ENCODE measurements at regions not wholly inside any gene's neighbourhood (a gene's known extent, or its start where the extent isn't known, plus 50 kb on each side); places are given as distances from the start of the nearest gene placed in this dataset.

GRCh38 chr3:22585911-22586310, 617.2 kb upstream of the UBE2E2 start:
- DNase-seq (ENCODE audit: insufficient read length, low spot score, missing footprints): no peak
- no peaks in the 10 kb centered on the region for H4K20me1 ChIP-seq (ENCODE audit: insufficient read depth, low read length)
- no peaks in the 10 kb centered on the region for H3K9me3 ChIP-seq (ENCODE audit: low read depth, low read length)
- no peak for TF ChIP-seq CTCF (IDR thresholded peaks at IDR 0.05; ENCODE audit: extremely low read depth, low read depth, low read length)
- no peak overlapping the region for H3K4me2 ChIP-seq (ENCODE audit: insufficient read depth, low read length)
- H2AFZ ChIP-seq (ENCODE audit: low read length): no peak overlapping the region
- no peaks in the 10 kb centered on the region for H3K27me3 ChIP-seq (ENCODE audit: insufficient read depth, low read length)
- no peaks in the 10 kb centered on the region for H3K36me3 ChIP-seq (ENCODE audit: insufficient read depth, low read length)
- H3K4me3 ChIP-seq (ENCODE audit: insufficient read depth, low read length): no peak overlapping the region
- no peaks in the 10 kb centered on the region for H3K4me1 ChIP-seq (ENCODE audit: insufficient read depth, low read length)
- H3K79me2 ChIP-seq (ENCODE audit: insufficient read depth, low read length): no peaks in the 10 kb centered on the region
- H3K27ac ChIP-seq (ENCODE audit: low read depth, low read length): no peak overlapping the region

DNA sequence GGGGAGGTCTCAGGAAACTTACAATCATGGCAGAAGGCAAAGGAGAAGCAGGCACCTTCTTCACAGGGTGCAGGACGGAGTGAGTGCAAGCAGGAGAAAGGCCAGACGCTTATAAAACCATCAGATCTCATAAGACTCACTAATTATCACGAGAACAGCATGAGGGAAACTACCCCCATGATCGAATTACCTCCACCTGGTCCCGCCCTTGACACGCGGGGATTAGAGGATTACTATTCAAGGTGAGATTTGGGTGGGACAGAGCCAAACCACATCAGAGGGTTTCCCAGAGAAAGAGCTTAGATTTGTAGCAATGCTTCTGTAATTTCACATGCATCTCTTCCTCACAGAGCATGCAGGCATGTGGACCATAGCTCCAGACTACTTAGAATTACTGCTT, 615.7 kb upstream of the UBE2E2 start:
- H3K4me2 ChIP-seq (ENCODE audit: insufficient read depth, low read length): no peak overlapping the region
- no peak overlapping the region for H2AFZ ChIP-seq (ENCODE audit: low read length)
- H3K9me3 ChIP-seq (ENCODE audit: low read depth, low read length): no peaks in the 10 kb centered on the region
- TF ChIP-seq CTCF (IDR thresholded peaks at IDR 0.05; ENCODE audit: extremely low read depth, low read depth, low read length): no peak
- no peaks in the 10 kb centered on the region for H4K20me1 ChIP-seq (ENCODE audit: insufficient read depth, low read length)
- DNase-seq (ENCODE audit: insufficient read length, low spot score, missing footprints): no peak
- H3K4me3 ChIP-seq (ENCODE audit: insufficient read depth, low read length): no peak overlapping the region
- no peaks in the 10 kb centered on the region for H3K36me3 ChIP-seq (ENCODE audit: insufficient read depth, low read length)
- H3K4me1 ChIP-seq (ENCODE audit: insufficient read depth, low read length): no peaks in the 10 kb centered on the region
- no peaks in the 10 kb centered on the region for H3K27me3 ChIP-seq (ENCODE audit: insufficient read depth, low read length)
- no peak overlapping the region for H3K27ac ChIP-seq (ENCODE audit: low read depth, low read length)
- no peaks in the 10 kb centered on the region for H3K79me2 ChIP-seq (ENCODE audit: insufficient read depth, low read length)

DNA sequence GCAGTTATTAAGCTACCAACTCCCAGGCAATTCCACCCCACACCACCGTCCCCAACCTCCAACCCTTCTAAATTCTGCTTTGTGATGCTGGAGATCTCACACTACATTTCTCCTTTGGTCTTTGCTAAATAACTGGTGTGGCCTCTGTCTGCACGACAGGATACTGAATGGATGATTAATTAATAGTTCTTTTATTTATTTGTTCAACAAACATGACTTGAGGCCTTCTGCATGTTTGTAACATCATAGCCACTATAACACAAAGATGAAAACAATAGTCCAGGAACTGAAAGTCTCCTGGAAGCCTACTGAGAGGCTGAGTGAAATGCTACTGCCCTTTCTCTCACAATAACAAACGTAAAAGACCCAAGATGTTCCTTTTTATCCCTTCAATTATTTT, 609.5 kb upstream of the UBE2E2 start:
- Histone ChIP-seq H3K27ac (ENCODE audit: low read depth, low read length) (no peak overlapping the region), H3K79me2 (ENCODE audit: insufficient read depth, low read length) (no peaks in the 10 kb centered on the region), H3K36me3 (ENCODE audit: insufficient read depth, low read length) (no peaks in the 10 kb centered on the region), H3K27me3 (ENCODE audit: insufficient read depth, low read length) (no peaks in the 10 kb centered on the region), H3K4me2 (ENCODE audit: insufficient read depth, low read length) (no peak overlapping the region), H3K4me3 (ENCODE audit: insufficient read depth, low read length) (no peak overlapping the region), H4K20me1 (ENCODE audit: insufficient read depth, low read length) (no peaks in the 10 kb centered on the region), H3K9me3 (ENCODE audit: low read depth, low read length) (peaks cover 3% of the 10 kb centered on the region), H2AFZ (ENCODE audit: low read length) (no peak overlapping the region), H3K4me1 (ENCODE audit: insufficient read depth, low read length) (no peaks in the 10 kb centered on the region)
- no peak for TF ChIP-seq CTCF (IDR thresholded peaks at IDR 0.05; ENCODE audit: extremely low read depth, low read depth, low read length)
- DNase-seq (ENCODE audit: insufficient read length, low spot score, missing footprints): no peak

DNA sequence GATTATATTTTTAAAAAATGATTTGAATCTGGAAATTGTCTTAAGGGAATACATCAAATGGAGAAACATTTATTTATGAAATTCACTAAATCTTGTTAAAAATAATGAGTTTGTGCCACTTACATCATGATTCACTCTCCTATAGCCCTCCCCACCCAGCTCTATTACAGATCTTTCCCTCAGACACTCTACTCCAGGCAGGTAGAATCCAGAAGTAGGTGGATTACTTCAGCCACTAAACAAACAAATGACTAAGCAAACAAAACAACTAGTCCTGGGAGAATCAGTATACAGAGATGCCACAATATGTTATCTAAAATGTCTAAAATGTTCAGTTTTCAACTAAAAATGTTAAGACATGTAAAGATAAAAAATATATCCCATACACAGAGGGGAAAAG, 608.1 kb upstream of the UBE2E2 start:
- Histone ChIP-seq H3K27ac (ENCODE audit: low read depth, low read length) (no peak overlapping the region), H3K36me3 (ENCODE audit: insufficient read depth, low read length) (no peaks in the 10 kb centered on the region), H2AFZ (ENCODE audit: low read length) (no peak overlapping the region), H3K4me1 (ENCODE audit: insufficient read depth, low read length) (no peaks in the 10 kb centered on the region), H3K79me2 (ENCODE audit: insufficient read depth, low read length) (no peaks in the 10 kb centered on the region), H3K9me3 (ENCODE audit: low read depth, low read length) (peaks cover 3% of the 10 kb centered on the region), H4K20me1 (ENCODE audit: insufficient read depth, low read length) (no peaks in the 10 kb centered on the region), H3K27me3 (ENCODE audit: insufficient read depth, low read length) (no peaks in the 10 kb centered on the region), H3K4me3 (ENCODE audit: insufficient read depth, low read length) (no peak overlapping the region), H3K4me2 (ENCODE audit: insufficient read depth, low read length) (no peak overlapping the region)
- no peak for TF ChIP-seq CTCF (IDR thresholded peaks at IDR 0.05; ENCODE audit: extremely low read depth, low read depth, low read length)
- no peak for DNase-seq (ENCODE audit: insufficient read length, low spot score, missing footprints)
